PFSK-1 (cell line): ENCODE measurements at regions not wholly inside any gene's neighbourhood (a gene's known extent, or its start where the extent isn't known, plus 50 kb on each side); places are given as distances from the start of the nearest gene placed in this dataset.

Experiments used
- POLR2AphosphoS5 ChIP-seq: IDR thresholded peaks from 2 replicates; pipeline ENCODE4 v1.6.1; 2012; ENCODE audit warnings: low read depth, mild to moderate bottlenecking, control low read depth, low read length, moderate library complexity
- REST ChIP-seq, 2 experiments: IDR thresholded peaks; 2 replicates each; pipeline versions ENCODE4 v1.6.1 to v1.8.0; 2011 to 2012; ENCODE audit warnings: low read depth in 2 of 2, low read length in 2 of 2, control low read depth in 1 of 2, inconsistent platforms in 1 of 2, mild to moderate bottlenecking in 1 of 2, moderate library complexity in 1 of 2; ENCODE audit not compliant: insufficient read depth in 1 of 2

GRCh38 chr5:92629574-92629973 lies 951.4 kb downstream of the NR2F1-AS1 start:
- TF ChIP-seq REST (IDR thresholded peaks at IDR 0.05; ENCODE audit: insufficient read depth in 1 of 2, low read depth in 2 of 2, low read length in 2 of 2) (no peak), POLR2AphosphoS5 (no peak)
